ENCODE measurements at regions not wholly inside any gene's neighbourhood (a gene's known extent, or its start where the extent isn't known, plus 50 kb on each side); places are given as distances from the start of the nearest gene placed in this dataset.

DNA sequence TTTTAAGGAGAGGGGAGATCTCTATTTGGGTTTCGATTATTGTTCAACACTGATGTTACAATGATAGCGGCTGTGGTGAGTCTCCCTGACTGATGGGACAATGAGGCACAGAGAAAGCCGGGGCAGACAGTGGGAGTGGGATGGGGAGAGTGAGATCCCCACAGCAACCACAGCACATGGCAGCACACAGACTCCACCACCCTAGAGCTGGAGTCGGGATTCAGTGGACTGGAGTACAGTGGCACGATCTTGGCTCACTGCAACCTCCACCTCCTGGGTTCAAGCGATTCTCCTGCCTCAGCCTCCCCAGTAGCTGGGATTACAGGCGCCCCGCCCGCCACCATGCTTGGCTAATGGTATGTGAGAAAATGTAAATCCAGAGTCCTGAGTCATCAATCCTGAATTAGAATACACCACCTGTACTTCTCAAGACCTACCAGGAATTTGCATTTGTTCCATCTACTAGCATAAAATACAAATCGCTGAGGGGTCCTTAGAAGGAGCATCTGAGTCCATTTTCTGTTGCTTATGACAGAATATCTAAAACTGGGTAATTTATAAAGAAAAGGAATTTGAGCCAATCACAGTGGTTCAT is 125.8 kb downstream of the TOMM20 start:
- TF ChIP-seq, protein P1, sequence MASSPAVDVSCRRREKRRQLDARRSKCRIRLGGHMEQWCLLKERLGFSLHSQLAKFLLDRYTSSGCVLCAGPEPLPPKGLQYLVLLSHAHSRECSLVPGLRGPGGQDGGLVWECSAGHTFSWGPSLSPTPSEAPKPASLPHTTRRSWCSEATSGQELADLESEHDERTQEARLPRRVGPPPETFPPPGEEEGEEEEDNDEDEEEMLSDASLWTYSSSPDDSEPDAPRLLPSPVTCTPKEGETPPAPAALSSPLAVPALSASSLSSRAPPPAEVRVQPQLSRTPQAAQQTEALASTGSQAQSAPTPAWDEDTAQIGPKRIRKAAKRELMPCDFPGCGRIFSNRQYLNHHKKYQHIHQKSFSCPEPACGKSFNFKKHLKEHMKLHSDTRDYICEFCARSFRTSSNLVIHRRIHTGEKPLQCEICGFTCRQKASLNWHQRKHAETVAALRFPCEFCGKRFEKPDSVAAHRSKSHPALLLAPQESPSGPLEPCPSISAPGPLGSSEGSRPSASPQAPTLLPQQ (tag by site-specific recombination; IDR thresholded peaks at IDR 0.05) = no peak
- TF ChIP-seq ZNF580 (tag by site-specific recombination; IDR thresholded peaks at IDR 0.05) = no peak
- TF ChIP-seq, protein P2, sequence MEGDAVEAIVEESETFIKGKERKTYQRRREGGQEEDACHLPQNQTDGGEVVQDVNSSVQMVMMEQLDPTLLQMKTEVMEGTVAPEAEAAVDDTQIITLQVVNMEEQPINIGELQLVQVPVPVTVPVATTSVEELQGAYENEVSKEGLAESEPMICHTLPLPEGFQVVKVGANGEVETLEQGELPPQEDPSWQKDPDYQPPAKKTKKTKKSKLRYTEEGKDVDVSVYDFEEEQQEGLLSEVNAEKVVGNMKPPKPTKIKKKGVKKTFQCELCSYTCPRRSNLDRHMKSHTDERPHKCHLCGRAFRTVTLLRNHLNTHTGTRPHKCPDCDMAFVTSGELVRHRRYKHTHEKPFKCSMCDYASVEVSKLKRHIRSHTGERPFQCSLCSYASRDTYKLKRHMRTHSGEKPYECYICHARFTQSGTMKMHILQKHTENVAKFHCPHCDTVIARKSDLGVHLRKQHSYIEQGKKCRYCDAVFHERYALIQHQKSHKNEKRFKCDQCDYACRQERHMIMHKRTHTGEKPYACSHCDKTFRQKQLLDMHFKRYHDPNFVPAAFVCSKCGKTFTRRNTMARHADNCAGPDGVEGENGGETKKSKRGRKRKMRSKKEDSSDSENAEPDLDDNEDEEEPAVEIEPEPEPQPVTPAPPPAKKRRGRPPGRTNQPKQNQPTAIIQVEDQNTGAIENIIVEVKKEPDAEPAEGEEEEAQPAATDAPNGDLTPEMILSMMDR (tag by site-specific recombination; IDR thresholded peaks at IDR 0.05) = no peak
- no peak for TF ChIP-seq ZNF416 (tag by site-specific recombination; IDR thresholded peaks at IDR 0.05)
- TF ChIP-seq, protein P3, sequence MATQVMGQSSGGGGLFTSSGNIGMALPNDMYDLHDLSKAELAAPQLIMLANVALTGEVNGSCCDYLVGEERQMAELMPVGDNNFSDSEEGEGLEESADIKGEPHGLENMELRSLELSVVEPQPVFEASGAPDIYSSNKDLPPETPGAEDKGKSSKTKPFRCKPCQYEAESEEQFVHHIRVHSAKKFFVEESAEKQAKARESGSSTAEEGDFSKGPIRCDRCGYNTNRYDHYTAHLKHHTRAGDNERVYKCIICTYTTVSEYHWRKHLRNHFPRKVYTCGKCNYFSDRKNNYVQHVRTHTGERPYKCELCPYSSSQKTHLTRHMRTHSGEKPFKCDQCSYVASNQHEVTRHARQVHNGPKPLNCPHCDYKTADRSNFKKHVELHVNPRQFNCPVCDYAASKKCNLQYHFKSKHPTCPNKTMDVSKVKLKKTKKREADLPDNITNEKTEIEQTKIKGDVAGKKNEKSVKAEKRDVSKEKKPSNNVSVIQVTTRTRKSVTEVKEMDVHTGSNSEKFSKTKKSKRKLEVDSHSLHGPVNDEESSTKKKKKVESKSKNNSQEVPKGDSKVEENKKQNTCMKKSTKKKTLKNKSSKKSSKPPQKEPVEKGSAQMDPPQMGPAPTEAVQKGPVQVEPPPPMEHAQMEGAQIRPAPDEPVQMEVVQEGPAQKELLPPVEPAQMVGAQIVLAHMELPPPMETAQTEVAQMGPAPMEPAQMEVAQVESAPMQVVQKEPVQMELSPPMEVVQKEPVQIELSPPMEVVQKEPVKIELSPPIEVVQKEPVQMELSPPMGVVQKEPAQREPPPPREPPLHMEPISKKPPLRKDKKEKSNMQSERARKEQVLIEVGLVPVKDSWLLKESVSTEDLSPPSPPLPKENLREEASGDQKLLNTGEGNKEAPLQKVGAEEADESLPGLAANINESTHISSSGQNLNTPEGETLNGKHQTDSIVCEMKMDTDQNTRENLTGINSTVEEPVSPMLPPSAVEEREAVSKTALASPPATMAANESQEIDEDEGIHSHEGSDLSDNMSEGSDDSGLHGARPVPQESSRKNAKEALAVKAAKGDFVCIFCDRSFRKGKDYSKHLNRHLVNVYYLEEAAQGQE (tag by site-specific recombination; IDR thresholded peaks at IDR 0.05) = no peak
- TF ChIP-seq ZNF146 (tag by site-specific recombination; IDR thresholded peaks at IDR 0.05) = no peak
- TF ChIP-seq ZBTB8A (tag by site-specific recombination; IDR thresholded peaks at IDR 0.05) = no peak

All from HEK293 (cell line).